ENCODE measurements at regions not wholly inside any gene's neighbourhood (a gene's known extent, or its start where the extent isn't known, plus 50 kb on each side); places are given as distances from the start of the nearest gene placed in this dataset.

DNA sequence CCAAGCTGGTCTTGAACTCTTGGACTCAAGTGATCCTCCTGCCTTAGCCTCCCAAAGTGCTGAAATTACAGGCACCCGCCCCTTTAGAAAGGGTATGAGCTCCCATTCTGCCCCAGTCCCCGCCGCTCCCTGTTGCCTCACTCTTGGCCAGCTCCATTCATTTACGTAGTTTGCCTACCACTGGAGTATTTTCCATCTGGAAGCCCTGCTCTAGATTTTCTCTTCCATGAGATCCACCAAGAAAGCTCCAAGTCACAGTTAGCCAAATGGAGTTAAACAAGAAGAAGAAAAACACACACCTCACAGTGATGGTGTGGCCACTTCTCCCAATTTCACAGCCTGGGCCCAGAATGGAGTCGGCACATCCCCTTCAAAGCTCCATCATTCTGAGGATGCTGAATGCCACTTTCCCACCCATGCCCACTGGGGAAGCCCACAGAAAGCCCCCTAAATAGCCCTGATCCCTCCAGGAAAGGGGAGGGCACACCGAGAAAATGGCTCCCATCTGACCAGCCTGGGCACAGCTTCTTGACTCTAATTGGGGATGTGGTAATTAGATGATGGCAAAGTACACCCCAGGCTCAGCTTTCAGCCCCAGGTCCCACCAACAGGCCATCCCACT is 381.2 kb downstream of the MN1 start:
- H3K27ac ChIP-seq (ENCODE audit: low read depth, low read length): no peak overlapping the region
- H3K9me3 ChIP-seq (ENCODE audit: low read length): no peaks in the 10 kb centered on the region
- H3K4me3 ChIP-seq (ENCODE audit: low read depth in 1 of 2, low read length in 2 of 2): no peak overlapping the region
- peaks cover 12% of the 10 kb centered on the region for H3K4me1 ChIP-seq (ENCODE audit: insufficient read depth, low read length)
- H3K9ac ChIP-seq (ENCODE audit: low read length): no peak overlapping the region
- peaks cover 0 to 6% of the 10 kb centered on the region in 2 donors for H3K27me3 ChIP-seq (ENCODE audit: control insufficient read depth in 1 of 2, insufficient read depth in 2 of 2, low read length in 2 of 2)
- H3K36me3 ChIP-seq (ENCODE audit: insufficient read depth, low read length): no peaks in the 10 kb centered on the region

DNA sequence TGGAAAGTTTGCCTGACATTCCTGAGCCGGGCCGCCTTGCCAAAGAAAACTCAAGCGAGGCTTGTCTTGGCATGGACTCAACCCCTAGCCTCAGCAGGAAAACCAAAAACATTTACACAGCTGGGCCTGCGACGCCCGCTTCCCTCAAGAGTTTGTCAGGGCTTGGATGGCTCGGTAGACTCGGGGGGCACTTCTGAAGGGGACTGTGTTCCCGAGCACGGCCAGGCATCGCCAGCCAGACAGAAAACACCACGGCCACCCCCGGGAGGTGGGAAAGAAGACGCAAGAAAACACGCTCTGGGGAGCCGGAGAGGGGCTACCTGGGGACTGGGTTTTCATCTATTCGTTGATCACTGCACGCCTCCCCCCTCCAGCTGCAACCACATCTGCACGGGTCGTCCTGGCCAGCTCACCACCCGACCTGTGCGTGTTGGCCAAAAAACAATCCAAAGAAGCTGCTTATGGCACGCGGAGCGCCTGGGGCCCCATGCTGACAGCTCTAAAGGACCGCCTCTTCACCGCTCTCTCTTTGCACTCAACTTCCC is 380.7 kb downstream of the MN1 start:
- peaks cover 12% of the 10 kb centered on the region for H3K4me1 ChIP-seq (ENCODE audit: insufficient read depth, low read length)
- no peak overlapping the region for H3K27ac ChIP-seq (ENCODE audit: low read depth, low read length)

DNA sequence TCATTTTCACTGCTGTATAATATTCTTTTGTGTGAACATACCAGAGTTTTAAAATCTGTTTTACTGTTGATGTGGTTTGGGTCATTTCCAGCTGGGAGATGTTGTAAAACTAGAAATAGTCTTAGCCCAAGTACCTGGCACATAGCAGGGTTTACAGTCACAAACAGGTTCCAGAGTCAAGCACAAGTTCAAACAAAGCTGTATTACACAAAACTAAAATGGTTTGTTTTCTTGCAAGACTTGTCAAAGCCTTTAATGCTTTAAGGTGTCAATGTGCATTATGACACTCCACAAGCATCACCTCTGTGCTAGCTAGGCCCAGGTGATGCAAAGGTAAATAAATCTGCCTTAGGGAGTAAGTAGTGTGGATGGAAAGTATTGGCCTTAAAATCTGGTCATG is 379.1 kb downstream of the MN1 start:
- H3K9ac ChIP-seq (ENCODE audit: low read length): no peak overlapping the region

More for the DNA sequence above, 380.7 kb downstream of the MN1 start:
- peaks cover 0 to 6% of the 10 kb centered on the region in 2 donors for H3K27me3 ChIP-seq (ENCODE audit: control insufficient read depth in 1 of 2, insufficient read depth in 2 of 2, low read length in 2 of 2)
- peak overlapping the region in 1 of 2 donors; percentile 30 for H3K4me3 ChIP-seq (ENCODE audit: low read depth in 1 of 2, low read length in 2 of 2)
- no peaks in the 10 kb centered on the region for H3K36me3 ChIP-seq (ENCODE audit: insufficient read depth, low read length)
- no peaks in the 10 kb centered on the region for H3K9me3 ChIP-seq (ENCODE audit: low read length)
- no peak overlapping the region for H3K9ac ChIP-seq (ENCODE audit: low read length)

DNA sequence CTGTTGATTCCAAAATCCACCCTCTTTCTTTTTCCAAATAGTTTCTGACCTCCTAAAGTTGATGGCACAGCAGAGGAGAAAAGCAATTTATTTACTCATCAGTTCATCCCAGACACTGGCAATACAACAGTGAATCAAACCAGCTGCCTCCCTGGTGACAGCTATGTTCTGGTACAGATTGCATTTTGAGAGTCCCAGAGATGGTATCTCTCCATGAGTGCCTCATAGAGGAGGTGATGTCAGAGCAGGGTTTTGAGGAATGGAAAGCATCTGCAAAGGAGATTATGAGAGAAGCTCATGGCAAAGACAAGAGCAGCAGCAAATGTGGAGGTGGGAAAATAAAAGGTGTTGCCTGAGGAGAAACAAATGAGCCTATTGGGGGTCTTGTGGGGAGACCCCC is 377.2 kb downstream of the MN1 start:
- H3K4me3 ChIP-seq (ENCODE audit: low read depth in 1 of 2, low read length in 2 of 2): no peak overlapping the region
- H3K27me3 ChIP-seq (ENCODE audit: control insufficient read depth in 1 of 2, insufficient read depth in 2 of 2, low read length in 2 of 2): no peaks in the 10 kb centered on the region
- no peak overlapping the region for H3K9ac ChIP-seq (ENCODE audit: low read length)
- H3K36me3 ChIP-seq (ENCODE audit: insufficient read depth, low read length): no peaks in the 10 kb centered on the region
- peaks cover 12% of the 10 kb centered on the region for H3K4me1 ChIP-seq (ENCODE audit: insufficient read depth, low read length)
- H3K9me3 ChIP-seq (ENCODE audit: low read length): peaks cover 6% of the 10 kb centered on the region
- no peak overlapping the region for H3K27ac ChIP-seq (ENCODE audit: low read depth, low read length)

More for the DNA sequence above, 379.1 kb downstream of the MN1 start:
- Histone ChIP-seq H3K9me3 (ENCODE audit: low read length) (peaks cover under 1% of the 10 kb centered on the region), H3K4me1 (ENCODE audit: insufficient read depth, low read length) (peaks cover 12% of the 10 kb centered on the region), H3K27me3 (ENCODE audit: control insufficient read depth in 1 of 2, insufficient read depth in 2 of 2, low read length in 2 of 2) (no peaks in the 10 kb centered on the region), H3K36me3 (ENCODE audit: insufficient read depth, low read length) (no peaks in the 10 kb centered on the region), H3K4me3 (ENCODE audit: low read depth in 1 of 2, low read length in 2 of 2) (no peak overlapping the region), H3K27ac (ENCODE audit: low read depth, low read length) (no peak overlapping the region)

DNA sequence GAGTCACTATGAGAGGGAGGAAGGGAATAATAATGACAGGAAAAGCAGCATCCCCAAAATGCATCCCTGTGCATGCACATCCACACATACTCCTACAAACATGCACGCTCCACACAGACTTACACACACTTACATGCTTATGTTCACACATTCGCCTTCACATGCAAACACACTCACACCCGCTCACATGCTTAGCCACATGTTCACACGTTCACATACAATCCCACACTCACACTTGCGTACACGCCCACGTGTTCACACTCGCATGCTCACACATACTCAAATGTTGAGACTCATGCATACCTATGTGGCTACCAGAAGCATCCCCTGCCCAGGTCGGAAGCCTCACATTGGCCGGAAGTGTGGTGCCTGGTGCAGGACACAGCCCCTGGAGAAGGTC is 372.1 kb downstream of the MN1 start:
- H3K4me3 ChIP-seq (ENCODE audit: low read depth in 1 of 2, low read length in 2 of 2): no peak overlapping the region
- H3K9ac ChIP-seq (ENCODE audit: low read length): no peak overlapping the region
- H3K4me1 ChIP-seq (ENCODE audit: insufficient read depth, low read length): no peaks in the 10 kb centered on the region
- H3K36me3 ChIP-seq (ENCODE audit: insufficient read depth, low read length): no peaks in the 10 kb centered on the region
- no peaks in the 10 kb centered on the region for H3K27me3 ChIP-seq (ENCODE audit: control insufficient read depth in 1 of 2, insufficient read depth in 2 of 2, low read length in 2 of 2)
- H3K9me3 ChIP-seq (ENCODE audit: low read length): peaks cover 12% of the 10 kb centered on the region
- H3K27ac ChIP-seq (ENCODE audit: low read depth, low read length): no peak overlapping the region

DNA sequence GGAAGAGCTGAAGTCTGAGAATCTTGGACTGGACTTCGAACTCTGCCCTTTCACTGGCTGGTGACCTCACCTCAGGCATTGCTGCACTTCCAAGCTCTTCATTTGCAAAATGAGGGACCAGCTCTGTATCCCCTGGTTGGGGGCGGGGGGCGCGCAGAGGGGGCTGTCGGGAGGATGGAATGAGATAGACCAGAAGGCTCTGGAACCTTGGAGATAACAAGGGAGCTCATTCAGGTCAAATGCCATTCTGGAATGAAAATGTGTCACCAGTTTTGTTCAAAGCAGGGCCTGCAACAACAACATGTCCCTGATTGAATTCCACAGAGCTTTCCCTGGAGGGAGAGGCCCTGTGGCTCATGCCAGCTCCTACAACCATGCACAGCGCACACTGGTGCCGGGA is 370.5 kb downstream of the MN1 start:
- no peaks in the 10 kb centered on the region for H3K36me3 ChIP-seq (ENCODE audit: insufficient read depth, low read length)
- H3K27ac ChIP-seq (ENCODE audit: low read depth, low read length): no peak overlapping the region
- peaks cover 12% of the 10 kb centered on the region for H3K9me3 ChIP-seq (ENCODE audit: low read length)
- H3K9ac ChIP-seq (ENCODE audit: low read length): no peak overlapping the region
- no peaks in the 10 kb centered on the region for H3K27me3 ChIP-seq (ENCODE audit: control insufficient read depth in 1 of 2, insufficient read depth in 2 of 2, low read length in 2 of 2)
- no peaks in the 10 kb centered on the region for H3K4me1 ChIP-seq (ENCODE audit: insufficient read depth, low read length)
- no peak overlapping the region for H3K4me3 ChIP-seq (ENCODE audit: low read depth in 1 of 2, low read length in 2 of 2)

DNA sequence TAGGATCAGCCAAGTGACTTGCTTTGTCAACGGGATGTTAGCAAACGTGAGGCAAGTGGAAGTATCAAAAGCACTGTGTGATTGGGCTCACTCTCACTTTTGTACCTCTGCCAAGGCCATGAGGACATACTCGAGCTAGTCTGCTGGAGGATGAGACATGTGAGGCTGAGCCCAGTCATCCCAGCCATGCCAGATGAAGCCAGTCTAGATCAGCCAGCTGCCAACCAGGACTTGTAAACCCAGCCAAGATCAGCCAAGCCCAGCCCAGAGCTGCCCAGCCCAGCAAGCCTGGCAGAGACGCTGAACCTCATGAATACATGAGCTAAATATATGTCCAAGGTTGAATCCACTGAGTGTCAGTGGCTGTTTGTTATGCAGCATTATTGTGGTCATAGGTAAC is 369.7 kb downstream of the MN1 start:
- Histone ChIP-seq H3K4me3 (ENCODE audit: low read depth in 1 of 2, low read length in 2 of 2) (no peak overlapping the region), H3K9me3 (ENCODE audit: low read length) (peaks cover 12% of the 10 kb centered on the region), H3K36me3 (ENCODE audit: insufficient read depth, low read length) (no peaks in the 10 kb centered on the region), H3K27me3 (ENCODE audit: control insufficient read depth in 1 of 2, insufficient read depth in 2 of 2, low read length in 2 of 2) (no peaks in the 10 kb centered on the region), H3K4me1 (ENCODE audit: insufficient read depth, low read length) (no peaks in the 10 kb centered on the region), H3K27ac (ENCODE audit: low read depth, low read length) (no peak overlapping the region), H3K9ac (ENCODE audit: low read length) (no peak overlapping the region)

DNA sequence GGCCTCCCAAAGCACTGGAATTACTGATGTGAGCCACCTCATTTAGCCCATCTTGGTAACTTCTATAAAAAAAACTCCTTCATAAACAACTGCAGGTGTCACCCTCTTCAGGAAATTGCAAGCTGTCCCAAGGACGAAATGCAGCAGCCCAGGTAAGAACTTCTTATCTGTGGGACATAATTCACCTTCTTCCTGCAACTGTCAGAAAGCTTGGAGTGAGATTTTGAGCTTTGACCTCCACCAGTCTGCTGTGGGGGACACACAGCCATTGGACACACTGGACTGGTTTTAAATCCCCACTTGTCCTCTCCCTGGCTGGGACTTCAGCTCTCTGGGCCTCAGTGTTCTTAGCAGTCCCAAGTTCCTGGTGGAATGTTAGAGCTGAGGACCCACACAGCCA is 368.5 kb downstream of the MN1 start:
- no peak overlapping the region for H3K27ac ChIP-seq (ENCODE audit: low read depth, low read length)
- H3K9me3 ChIP-seq (ENCODE audit: low read length): peaks cover 7% of the 10 kb centered on the region
- no peaks in the 10 kb centered on the region for H3K27me3 ChIP-seq (ENCODE audit: control insufficient read depth in 1 of 2, insufficient read depth in 2 of 2, low read length in 2 of 2)
- no peak overlapping the region for H3K4me3 ChIP-seq (ENCODE audit: low read depth in 1 of 2, low read length in 2 of 2)
- no peaks in the 10 kb centered on the region for H3K36me3 ChIP-seq (ENCODE audit: insufficient read depth, low read length)
- H3K4me1 ChIP-seq (ENCODE audit: insufficient read depth, low read length): peaks cover 2% of the 10 kb centered on the region
- H3K9ac ChIP-seq (ENCODE audit: low read length): no peak overlapping the region

DNA sequence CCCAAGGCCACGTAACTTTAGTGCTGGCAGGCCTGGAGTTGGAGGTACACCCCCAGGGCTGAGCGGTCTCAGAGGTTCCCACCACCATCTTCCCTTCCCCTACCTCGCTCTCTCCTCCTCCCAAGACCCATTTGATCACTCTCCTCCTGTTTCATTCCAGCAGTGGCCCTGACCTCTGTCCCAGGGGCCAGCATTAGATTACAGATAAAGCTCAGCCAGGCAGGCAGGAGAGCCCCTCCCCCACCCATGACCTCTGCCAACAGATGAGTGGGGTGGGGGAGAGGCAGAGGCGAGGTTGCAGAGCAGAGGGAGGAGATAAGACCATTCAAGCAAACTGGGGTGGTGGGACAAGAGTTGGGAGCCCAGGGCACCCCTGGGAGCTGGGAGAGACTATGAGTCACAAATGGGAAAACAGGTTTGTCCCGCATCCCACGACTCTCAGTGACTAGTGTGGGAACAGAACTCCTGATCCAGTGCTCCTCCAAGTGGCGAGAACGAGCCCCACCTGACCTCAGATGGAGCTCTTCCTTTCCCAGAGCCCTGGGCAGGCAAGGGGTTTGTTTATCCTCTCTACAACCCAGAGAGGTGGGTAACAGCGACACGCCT is 367.9 kb downstream of the MN1 start:
- H3K4me1 ChIP-seq (ENCODE audit: insufficient read depth, low read length): peaks cover 8% of the 10 kb centered on the region
- no peaks in the 10 kb centered on the region for H3K36me3 ChIP-seq (ENCODE audit: insufficient read depth, low read length)
- H3K27me3 ChIP-seq (ENCODE audit: control insufficient read depth in 1 of 2, insufficient read depth in 2 of 2, low read length in 2 of 2): no peaks in the 10 kb centered on the region
- peaks cover 7% of the 10 kb centered on the region for H3K9me3 ChIP-seq (ENCODE audit: low read length)
- H3K4me3 ChIP-seq (ENCODE audit: low read depth in 1 of 2, low read length in 2 of 2): no peak overlapping the region
- no peak overlapping the region for H3K9ac ChIP-seq (ENCODE audit: low read length)
- H3K27ac ChIP-seq (ENCODE audit: low read depth, low read length): no peak overlapping the region

DNA sequence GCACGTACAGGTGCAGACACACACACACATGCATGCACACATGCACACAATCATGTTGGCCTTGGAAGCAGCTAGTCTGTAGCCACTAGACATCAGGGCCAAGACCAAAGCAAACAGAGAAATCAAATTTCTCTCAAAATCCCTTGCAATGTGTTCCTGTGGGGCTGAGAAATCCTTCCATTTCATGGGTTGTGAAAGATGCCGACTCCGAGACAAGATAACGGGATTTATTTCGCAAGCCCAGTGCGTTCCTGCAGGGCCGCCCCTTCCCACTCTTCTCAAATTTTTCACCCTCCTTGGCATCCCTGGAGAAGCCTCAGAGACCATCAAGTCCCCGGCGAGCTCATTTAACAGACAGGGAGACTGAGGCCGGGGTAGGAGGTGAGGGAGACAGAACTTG is 366.7 kb downstream of the MN1 start:
- H3K4me3 ChIP-seq (ENCODE audit: low read depth in 1 of 2, low read length in 2 of 2): no peak overlapping the region
- H3K27ac ChIP-seq (ENCODE audit: low read depth, low read length): no peak overlapping the region
- peaks cover 10% of the 10 kb centered on the region for H3K4me1 ChIP-seq (ENCODE audit: insufficient read depth, low read length)
- no peaks in the 10 kb centered on the region for H3K36me3 ChIP-seq (ENCODE audit: insufficient read depth, low read length)
- no peaks in the 10 kb centered on the region for H3K27me3 ChIP-seq (ENCODE audit: control insufficient read depth in 1 of 2, insufficient read depth in 2 of 2, low read length in 2 of 2)
- no peak overlapping the region for H3K9ac ChIP-seq (ENCODE audit: low read length)
- H3K9me3 ChIP-seq (ENCODE audit: low read length): peaks cover 7% of the 10 kb centered on the region

DNA sequence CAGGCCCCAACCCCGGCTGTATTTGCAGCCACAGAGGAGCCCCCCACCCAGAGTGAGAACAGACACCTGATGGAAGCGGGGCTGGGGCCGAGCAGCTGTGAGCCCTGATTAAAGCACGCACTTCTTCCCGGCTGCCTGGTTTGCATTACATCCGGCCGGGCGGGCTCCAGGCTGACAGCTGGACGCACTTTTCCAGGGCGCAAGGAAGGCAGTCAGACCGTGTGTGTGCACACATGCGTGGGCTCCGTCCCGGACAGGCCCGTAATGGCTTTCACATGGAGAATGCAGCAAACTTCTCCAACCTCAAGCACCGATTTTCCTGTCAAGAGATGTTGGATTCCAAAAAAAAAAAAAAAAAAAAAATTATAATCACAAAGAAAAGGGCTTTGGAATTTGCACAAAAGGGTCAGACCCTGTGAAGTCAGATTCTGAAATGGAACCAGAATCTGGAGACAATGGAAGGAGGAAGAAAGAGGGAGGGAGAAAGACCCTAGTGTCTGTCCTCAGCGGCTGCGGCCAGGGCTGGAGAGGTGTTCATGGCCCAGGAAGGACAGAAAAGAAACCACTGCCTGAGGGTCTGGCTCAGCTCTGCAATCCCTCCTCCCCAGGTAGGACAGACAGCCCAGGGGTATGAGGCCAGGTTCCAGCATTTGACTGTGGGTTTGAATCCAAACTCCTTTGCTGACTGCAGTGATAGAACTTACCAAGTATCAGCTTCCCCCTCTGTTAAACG is 365.5 kb downstream of the MN1 start:
- H3K9ac ChIP-seq (ENCODE audit: low read length): no peak overlapping the region
- H3K27ac ChIP-seq (ENCODE audit: low read depth, low read length): no peak overlapping the region

More for the DNA sequence above, 365.5 kb downstream of the MN1 start:
- Histone ChIP-seq H3K4me1 (ENCODE audit: insufficient read depth, low read length) (peaks cover 10% of the 10 kb centered on the region), H3K27me3 (ENCODE audit: control insufficient read depth in 1 of 2, insufficient read depth in 2 of 2, low read length in 2 of 2) (no peaks in the 10 kb centered on the region), H3K9me3 (ENCODE audit: low read length) (peaks cover 7% of the 10 kb centered on the region), H3K4me3 (ENCODE audit: low read depth in 1 of 2, low read length in 2 of 2) (no peak overlapping the region), H3K36me3 (ENCODE audit: insufficient read depth, low read length) (no peaks in the 10 kb centered on the region)

All from muscle layer of colon (tissue), 2 donors.